GM23248 (cell line): ENCODE measurements at regions not wholly inside any gene's neighbourhood (a gene's known extent, or its start where the extent isn't known, plus 50 kb on each side); places are given as distances from the start of the nearest gene placed in this dataset.
"Not testable (repeated sequence)": the region's sequence is repeated elsewhere in the genome, so short reads cannot be mapped to it uniquely, and the experiment has no call there.

Experiments
- EZH2 ChIP-seq: fragments of 200-600 bp; sonication (generic); IDR thresholded peaks from 2 replicates; pipeline ENCODE4 v1.6.1; 2018; ENCODE audit warnings: antibody characterized with exemption, mild to moderate bottlenecking; ENCODE audit not compliant: insufficient read depth, poor library complexity, severe bottlenecking
- EZH2phosphoT487 ChIP-seq: fragments of 200-600 bp; sonication (generic); IDR thresholded peaks from 2 replicates; pipeline ENCODE4 v1.6.1; 2018; ENCODE audit warnings: antibody characterized with exemption, moderate library complexity, mild to moderate bottlenecking, low read depth; ENCODE audit not compliant: insufficient read depth

- not testable (repeated sequence) for TF ChIP-seq EZH2phosphoT487, EZH2
Observed at GRCh38 chr15:30845536-30845935, 58.2 kb upstream of the FAN1 start.
